Liver (tissue), 8 donors: ENCODE measurements at regions not wholly inside any gene's neighbourhood (a gene's known extent, or its start where the extent isn't known, plus 50 kb on each side); places are given as distances from the start of the nearest gene placed in this dataset.

Experiments
- DNase-seq: peaks from one replicate; pipeline ENCODE4 v3.0.0-alpha.2; 2017; ENCODE audit warnings: low spot score
- H3K27ac ChIP-seq, 2 donors: one replicate each; pipeline ENCODE4 v1.7.0; 2013; ENCODE audit warnings: inconsistent platforms in 2 of 2, low read length in 2 of 2, control low read depth in 1 of 2, low read depth in 1 of 2, mild to moderate bottlenecking in 1 of 2
- H3K27me3 ChIP-seq, 4 donors: one replicate each; pipeline versions ENCODE4 v1.6.1 to v1.7.0; 2013; ENCODE audit warnings: low read length in 3 of 4, inconsistent platforms in 1 of 4, mild to moderate bottlenecking in 1 of 4, moderate library complexity in 1 of 4; ENCODE audit not compliant: control insufficient read depth in 4 of 4, insufficient read depth in 4 of 4
- H3K36me3 ChIP-seq, 4 donors: one replicate each; pipeline versions ENCODE4 v1.6.1 to v1.7.0; 2013; ENCODE audit warnings: low read length in 3 of 4, mild to moderate bottlenecking in 3 of 4, low read depth in 1 of 4, moderate library complexity in 1 of 4; ENCODE audit not compliant: control insufficient read depth in 4 of 4, insufficient read depth in 3 of 4
- H3K4me1 ChIP-seq, 4 donors: one replicate each; pipeline versions ENCODE4 v1.6.1 to v1.7.0; 2013; ENCODE audit warnings: low read length in 3 of 4, mild to moderate bottlenecking in 3 of 4, moderate library complexity in 1 of 4; ENCODE audit not compliant: control insufficient read depth in 4 of 4, insufficient read depth in 4 of 4
- H3K4me3 ChIP-seq, 3 donors: one replicate each; pipeline versions ENCODE4 v1.6.1 to v1.7.0; 2013; ENCODE audit warnings: low read length in 3 of 3, control low read depth in 1 of 3, low read depth in 1 of 3, mild to moderate bottlenecking in 1 of 3
- H3K9ac ChIP-seq, 2 donors: one replicate each; pipeline ENCODE4 v1.7.0; 2013; ENCODE audit warnings: low read length in 2 of 2, mild to moderate bottlenecking in 2 of 2, moderate library complexity in 2 of 2, control low read depth in 1 of 2, low read depth in 1 of 2
- H3K9me3 ChIP-seq, 4 donors: one replicate each; pipeline versions ENCODE4 v1.6.1 to v1.7.0; 2013; ENCODE audit warnings: low read length in 3 of 4; ENCODE audit not compliant: control insufficient read depth in 4 of 4
- EGR1 ChIP-seq, 2 donors: IDR thresholded peaks; 2 replicates each; pipeline ENCODE4 v1.6.1; 2016 to 2018; ENCODE audit warnings: antibody characterized with exemption in 2 of 2, low read depth in 2 of 2
- FOXA1 ChIP-seq: IDR thresholded peaks from 2 replicates; pipeline ENCODE4 v1.6.1; 2016; ENCODE audit warnings: antibody characterized with exemption
- HNF4A ChIP-seq, 2 donors: conservative IDR thresholded peaks; 2 replicates each; pipeline ENCODE4 v1.6.1; 2016; ENCODE audit warnings: antibody characterized with exemption in 2 of 2, mild to moderate bottlenecking in 2 of 2
- HNF4G ChIP-seq: IDR thresholded peaks from 2 replicates; pipeline ENCODE4 v1.6.1; 2016; ENCODE audit warnings: antibody characterized with exemption
- NR2F2 ChIP-seq: IDR thresholded peaks from 2 replicates; pipeline ENCODE4 v1.6.1; 2016; ENCODE audit warnings: antibody characterized with exemption
- RAD21 ChIP-seq, 2 donors: IDR thresholded peaks; 2 replicates each; pipeline ENCODE4 v1.6.1; 2016; ENCODE audit warnings: antibody characterized with exemption in 2 of 2, mild to moderate bottlenecking in 2 of 2
- REST ChIP-seq: IDR thresholded peaks from 2 replicates; pipeline ENCODE4 v1.6.1; 2016; ENCODE audit warnings: antibody characterized with exemption, mild to moderate bottlenecking
- RXRA ChIP-seq, 2 donors: IDR thresholded peaks; 2 replicates each; pipeline ENCODE4 v1.6.1; 2017 to 2018; ENCODE audit warnings: antibody characterized with exemption in 2 of 2, mild to moderate bottlenecking in 1 of 2
- SP1 ChIP-seq: IDR thresholded peaks from 2 replicates; pipeline ENCODE4 v1.6.1; 2018; ENCODE audit warnings: antibody characterized with exemption, mild to moderate bottlenecking
- TAF1 ChIP-seq: conservative IDR thresholded peaks from 2 replicates; pipeline ENCODE4 v1.6.1; 2016; ENCODE audit warnings: antibody characterized with exemption, mild to moderate bottlenecking
- YY1 ChIP-seq: IDR thresholded peaks from 2 replicates; pipeline ENCODE4 v1.6.1; 2016; ENCODE audit warnings: antibody characterized with exemption, mild to moderate bottlenecking
- ZBTB33 ChIP-seq: IDR thresholded peaks from 2 replicates; pipeline ENCODE4 v1.6.1; 2016; ENCODE audit warnings: antibody characterized with exemption
- WGBS: extraction: QIAGEN DNeasy Blood & Tissue Kit; methylation state at CpG from one replicate; pipeline ENCODE4 v1.1.7; 2013; 5-methylcytosine and 5-hydroxymethylcytosine counted together
- TF ChIP-seq, protein P1 (sequence below): fragments of 150-350 bp; IDR thresholded peaks from 2 replicates; pipeline ENCODE4 v1.5.1; 2017; ENCODE audit warnings: improper control_type of control experiment, low read depth, low read length; ENCODE audit not compliant: missing input control
- TF ChIP-seq, protein P2 (sequence below): IDR thresholded peaks from 2 replicates; pipeline ENCODE4 v1.6.1; 2016; ENCODE audit warnings: antibody characterized with exemption
- TF ChIP-seq, protein P3 (sequence below): IDR thresholded peaks from 2 replicates; pipeline ENCODE4 v1.6.1; 2016; ENCODE audit warnings: antibody characterized with exemption
- donor health status: healthy.
- donor health status: healthy.
- donor health status: healthy.
- donor health status: healthy.
- donor health status: healthy.

GRCh38 chrX:2145692-2146367 is 354.9 kb downstream of the DHRSX start:
- Histone ChIP-seq H3K36me3 (no peaks in the 10 kb centered on the region), H3K4me3 (no peak overlapping the region), H3K4me1 (no peaks in the 10 kb centered on the region), H3K27ac (no peak overlapping the region), H3K9ac (no peak overlapping the region), H3K27me3 (no peaks in the 10 kb centered on the region), H3K9me3 (peaks cover 0 to 7% (median under 1%) of the 10 kb centered on the region in 4 donors)
- no peak for DNase-seq
- TF ChIP-seq REST (no peak), RAD21 (IDR thresholded peaks at IDR 0.05) (no peak), YY1 (no peak), EGR1 (IDR thresholded peaks at IDR 0.05; ENCODE audit: low read depth in 2 of 2) (no peak), NR2F2 (no peak), TAF1 (no peak), ZBTB33 (no peak), FOXA1 (no peak)
- TF ChIP-seq, protein P1, sequence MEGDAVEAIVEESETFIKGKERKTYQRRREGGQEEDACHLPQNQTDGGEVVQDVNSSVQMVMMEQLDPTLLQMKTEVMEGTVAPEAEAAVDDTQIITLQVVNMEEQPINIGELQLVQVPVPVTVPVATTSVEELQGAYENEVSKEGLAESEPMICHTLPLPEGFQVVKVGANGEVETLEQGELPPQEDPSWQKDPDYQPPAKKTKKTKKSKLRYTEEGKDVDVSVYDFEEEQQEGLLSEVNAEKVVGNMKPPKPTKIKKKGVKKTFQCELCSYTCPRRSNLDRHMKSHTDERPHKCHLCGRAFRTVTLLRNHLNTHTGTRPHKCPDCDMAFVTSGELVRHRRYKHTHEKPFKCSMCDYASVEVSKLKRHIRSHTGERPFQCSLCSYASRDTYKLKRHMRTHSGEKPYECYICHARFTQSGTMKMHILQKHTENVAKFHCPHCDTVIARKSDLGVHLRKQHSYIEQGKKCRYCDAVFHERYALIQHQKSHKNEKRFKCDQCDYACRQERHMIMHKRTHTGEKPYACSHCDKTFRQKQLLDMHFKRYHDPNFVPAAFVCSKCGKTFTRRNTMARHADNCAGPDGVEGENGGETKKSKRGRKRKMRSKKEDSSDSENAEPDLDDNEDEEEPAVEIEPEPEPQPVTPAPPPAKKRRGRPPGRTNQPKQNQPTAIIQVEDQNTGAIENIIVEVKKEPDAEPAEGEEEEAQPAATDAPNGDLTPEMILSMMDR = no peak
- TF ChIP-seq, protein P2, sequence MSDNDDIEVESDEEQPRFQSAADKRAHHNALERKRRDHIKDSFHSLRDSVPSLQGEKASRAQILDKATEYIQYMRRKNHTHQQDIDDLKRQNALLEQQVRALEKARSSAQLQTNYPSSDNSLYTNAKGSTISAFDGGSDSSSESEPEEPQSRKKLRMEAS = no peak
- TF ChIP-seq, protein P3, sequence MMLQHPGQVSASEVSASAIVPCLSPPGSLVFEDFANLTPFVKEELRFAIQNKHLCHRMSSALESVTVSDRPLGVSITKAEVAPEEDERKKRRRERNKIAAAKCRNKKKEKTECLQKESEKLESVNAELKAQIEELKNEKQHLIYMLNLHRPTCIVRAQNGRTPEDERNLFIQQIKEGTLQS = no peak
- WGBS = 80% methylated on average over 14 of the region's 14 CpGs

DNA sequence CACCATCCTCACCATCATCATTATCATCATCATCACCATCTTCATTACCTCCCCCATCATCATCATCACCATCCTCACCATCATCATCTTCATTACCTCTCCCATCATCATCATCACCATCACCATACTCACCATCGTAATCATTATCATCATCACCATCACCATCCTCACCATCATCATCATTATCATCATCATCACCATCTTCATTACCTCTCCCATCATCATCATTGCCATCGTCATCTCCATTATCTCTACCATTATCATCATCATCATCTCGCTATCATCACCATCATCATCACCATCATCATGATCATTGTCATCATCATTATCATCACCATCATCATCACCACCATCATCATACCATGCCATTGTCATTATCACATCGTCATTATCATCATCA is 362.9 kb downstream of the DHRSX start:
- DNase-seq = no peak
- TF ChIP-seq FOXA1 (no peak), HNF4A (conservative IDR thresholded peaks at IDR 0.05) (no peak), HNF4G (no peak), RXRA (IDR thresholded peaks at IDR 0.05) (no peak), RAD21 (IDR thresholded peaks at IDR 0.05) (no peak), SP1 (no peak), ZBTB33 (no peak)
- TF ChIP-seq, protein P2 = no peak
- TF ChIP-seq, protein P3 = no peak
- TF ChIP-seq, protein P1 = no peak
- Histone ChIP-seq H3K27ac (no peak overlapping the region), H3K4me1 (no peaks in the 10 kb centered on the region), H3K36me3 (no peaks in the 10 kb centered on the region), H3K9me3 (no peaks in the 10 kb centered on the region), H3K4me3 (no peak overlapping the region), H3K27me3 (no peaks in the 10 kb centered on the region), H3K9ac (no peak overlapping the region)
- WGBS = 96% methylated on average over 4 of the region's 4 CpGs
